BJ (cell line): ENCODE measurements at regions not wholly inside any gene's neighbourhood (a gene's known extent, or its start where the extent isn't known, plus 50 kb on each side); places are given as distances from the start of the nearest gene placed in this dataset.

Experiments used
- CTCF ChIA-PET: fragments of 350-600 bp; formaldehyde crosslinking; extraction: SDS; loops from one replicate; lab custom pipeline; 2021; ENCODE audit warnings: antibody characterized with exemption, inconsistent platforms; lab: Yijun Ruan, JAX
- POLR2A ChIA-PET: fragments of 300-600 bp; sonication (Branson Sonifier 250); formaldehyde crosslinking; extraction: SDS; loops from one replicate; lab custom pipeline; 2021; ENCODE audit warnings: antibody characterized with exemption; lab: Charles Lee
- DNase-seq: peaks from one replicate; pipeline ENCODE4 v3.0.0-alpha.2; 2011; ENCODE audit warnings: low read depth
- H3K27me3 ChIP-seq: 2 replicates; pipeline ENCODE4 v1.6.0; 2011; ENCODE audit warnings: low read length; ENCODE audit not compliant: control insufficient read depth, insufficient read depth
- H3K36me3 ChIP-seq: 2 replicates; pipeline ENCODE4 v1.5.1; 2011; ENCODE audit warnings: low read length; ENCODE audit not compliant: control insufficient read depth, insufficient read depth
- H3K4me3 ChIP-seq: 2 replicates; pipeline ENCODE4 v1.5.1; 2011; ENCODE audit warnings: low read depth, mild to moderate bottlenecking, control low read depth, low read length
- TF ChIP-seq, protein P1 (sequence below): IDR thresholded peaks from 2 replicates; pipeline ENCODE4 v1.5.1; 2011; ENCODE audit warnings: low read depth, mild to moderate bottlenecking, control low read depth, inconsistent platforms, low read length, moderate library complexity; ENCODE audit not compliant: insufficient read depth

DNA sequence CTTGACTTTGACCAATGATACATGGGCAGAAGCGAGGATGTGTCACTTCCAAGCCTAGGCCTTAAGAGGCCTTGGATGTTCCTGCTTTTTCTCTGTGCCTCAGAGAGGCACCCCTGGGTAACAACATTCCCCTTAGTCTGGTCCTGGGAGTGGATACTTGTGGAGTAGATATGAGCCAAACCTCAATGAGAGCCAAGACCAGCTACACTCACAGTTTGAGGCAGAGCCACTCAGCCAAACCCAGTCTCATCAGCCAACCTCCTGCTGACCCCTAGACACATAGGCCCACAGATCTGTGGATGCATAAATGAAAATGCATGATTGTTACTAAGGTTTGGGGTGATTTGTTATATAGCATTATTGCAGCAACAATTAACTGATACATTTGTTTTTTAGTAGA is 114.2 kb downstream of the ZNF621 start:
- DNase-seq = no peak
- no peaks in the 10 kb centered on the region for H3K27me3 ChIP-seq
- POLR2A ChIA-PET = no interaction called here
- CTCF ChIA-PET = no interaction called here
- no peak overlapping the region for H3K4me3 ChIP-seq
- no peaks in the 10 kb centered on the region for H3K36me3 ChIP-seq
- TF ChIP-seq, protein P1, sequence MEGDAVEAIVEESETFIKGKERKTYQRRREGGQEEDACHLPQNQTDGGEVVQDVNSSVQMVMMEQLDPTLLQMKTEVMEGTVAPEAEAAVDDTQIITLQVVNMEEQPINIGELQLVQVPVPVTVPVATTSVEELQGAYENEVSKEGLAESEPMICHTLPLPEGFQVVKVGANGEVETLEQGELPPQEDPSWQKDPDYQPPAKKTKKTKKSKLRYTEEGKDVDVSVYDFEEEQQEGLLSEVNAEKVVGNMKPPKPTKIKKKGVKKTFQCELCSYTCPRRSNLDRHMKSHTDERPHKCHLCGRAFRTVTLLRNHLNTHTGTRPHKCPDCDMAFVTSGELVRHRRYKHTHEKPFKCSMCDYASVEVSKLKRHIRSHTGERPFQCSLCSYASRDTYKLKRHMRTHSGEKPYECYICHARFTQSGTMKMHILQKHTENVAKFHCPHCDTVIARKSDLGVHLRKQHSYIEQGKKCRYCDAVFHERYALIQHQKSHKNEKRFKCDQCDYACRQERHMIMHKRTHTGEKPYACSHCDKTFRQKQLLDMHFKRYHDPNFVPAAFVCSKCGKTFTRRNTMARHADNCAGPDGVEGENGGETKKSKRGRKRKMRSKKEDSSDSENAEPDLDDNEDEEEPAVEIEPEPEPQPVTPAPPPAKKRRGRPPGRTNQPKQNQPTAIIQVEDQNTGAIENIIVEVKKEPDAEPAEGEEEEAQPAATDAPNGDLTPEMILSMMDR = no peak

DNA sequence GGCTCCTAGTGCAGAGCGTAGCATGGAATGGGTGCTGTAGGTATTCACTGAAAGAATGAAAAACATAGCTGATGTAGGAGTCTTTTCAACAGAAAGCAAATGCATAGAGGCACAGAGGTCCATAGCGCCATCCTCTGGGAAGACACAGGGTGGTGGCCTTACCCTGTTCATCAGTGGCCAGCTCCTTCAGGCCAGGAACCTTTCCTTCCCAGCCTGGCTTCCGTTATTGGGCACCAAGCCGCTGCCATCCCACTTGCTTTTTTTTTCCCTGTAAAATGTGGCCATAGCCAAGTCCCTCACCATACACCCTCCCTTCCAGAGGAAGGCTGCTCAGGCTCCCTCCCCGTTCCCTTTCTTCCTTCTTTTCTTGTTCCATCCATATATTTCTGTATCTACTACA is 118.1 kb downstream of the ZNF621 start:
- TF ChIP-seq, protein P1 = no peak
- no peaks in the 10 kb centered on the region for H3K36me3 ChIP-seq
- ChIA-PET CTCF (interaction anchor here (0.8 kb wide), 1 partner anchor 21 kb away, joined by 5 read pairs; no protein-coding TSS in a partner anchor), POLR2A (no interaction called here)
- H3K4me3 ChIP-seq = no peak overlapping the region
- no peaks in the 10 kb centered on the region for H3K27me3 ChIP-seq
- DNase-seq = no peak

DNA sequence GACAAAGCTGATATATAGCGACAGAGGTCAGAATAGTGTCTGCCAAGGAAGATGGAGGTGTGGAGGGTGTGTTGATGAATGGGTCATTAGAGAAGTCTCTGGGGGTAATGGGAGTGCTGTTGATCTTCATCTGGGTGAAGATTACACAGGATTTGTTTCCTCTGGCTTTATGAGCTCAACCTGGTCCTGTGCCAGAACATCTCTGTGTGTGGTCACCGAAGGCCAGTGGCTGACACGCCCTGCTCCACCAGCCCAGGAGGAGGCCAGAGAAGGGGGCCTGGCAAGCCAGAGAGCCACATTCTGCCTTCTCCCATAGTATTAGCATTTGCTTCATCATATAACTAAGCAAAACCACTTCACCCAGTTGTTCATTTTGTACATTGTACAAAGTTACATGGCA is 121.1 kb downstream of the ZNF621 start:
- no peak for DNase-seq
- ChIA-PET POLR2A (no interaction called here), CTCF (interaction anchor here (1.7 kb wide), 1 partner anchor 10 kb away, joined by 4 read pairs; no protein-coding TSS in a partner anchor)
- no peaks in the 10 kb centered on the region for H3K27me3 ChIP-seq
- no peaks in the 10 kb centered on the region for H3K36me3 ChIP-seq
- no peak overlapping the region for H3K4me3 ChIP-seq
- TF ChIP-seq, protein P1 = no peak

DNA sequence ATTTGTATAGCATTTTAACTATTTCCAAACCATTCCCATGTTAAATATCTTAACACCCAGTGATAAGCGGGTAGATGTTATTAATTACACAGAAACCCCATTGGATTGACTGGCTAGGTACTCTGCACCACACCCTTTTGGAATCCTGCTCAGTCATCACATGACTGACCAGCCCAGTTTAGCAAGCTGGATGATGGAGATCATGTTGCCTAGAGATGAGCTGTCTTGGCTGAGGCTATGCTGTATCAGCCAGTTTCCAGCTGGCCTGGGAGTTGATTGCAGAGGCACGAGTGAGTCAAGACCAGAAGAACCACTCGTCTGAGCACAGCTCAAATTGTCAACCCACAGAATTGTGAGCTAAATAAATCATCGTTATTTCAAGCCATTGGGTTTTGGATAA is 124.6 kb downstream of the ZNF621 start:
- DNase-seq = no peak
- no peak overlapping the region for H3K4me3 ChIP-seq
- H3K36me3 ChIP-seq = no peaks in the 10 kb centered on the region
- TF ChIP-seq, protein P1 = no peak
- ChIA-PET CTCF (no interaction called here), POLR2A (no interaction called here)
- no peaks in the 10 kb centered on the region for H3K27me3 ChIP-seq

DNA sequence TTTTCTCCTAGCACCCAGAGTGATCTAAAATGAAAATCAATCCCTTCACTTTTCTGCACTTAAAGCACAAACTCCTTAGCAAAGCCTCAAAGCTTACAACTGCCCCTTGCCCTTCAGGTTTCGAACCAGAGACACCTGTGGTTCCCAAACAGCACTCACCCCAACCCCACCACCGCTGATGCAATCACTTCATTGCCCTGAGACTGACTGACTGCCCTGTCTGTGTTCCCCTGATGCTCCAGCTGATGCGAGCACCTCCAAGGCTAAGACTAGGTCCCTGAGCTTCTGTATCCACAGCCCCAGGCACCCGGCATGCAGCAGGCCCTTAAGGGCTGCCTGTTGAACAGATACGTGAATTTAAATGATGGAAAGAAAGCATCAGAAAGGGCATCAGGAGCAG is 127.3 kb downstream of the ZNF621 start:
- Histone ChIP-seq H3K36me3 (no peaks in the 10 kb centered on the region), H3K27me3 (no peaks in the 10 kb centered on the region), H3K4me3 (no peak overlapping the region)
- TF ChIP-seq, protein P1 = no peak
- DNase-seq = no peak
- ChIA-PET POLR2A (no interaction called here), CTCF (no interaction called here)
